Upper lobe of right lung (tissue), 1 donor: ENCODE measurements at regions not wholly inside any gene's neighbourhood (a gene's known extent, or its start where the extent isn't known, plus 50 kb on each side); places are given as distances from the start of the nearest gene placed in this dataset.

ENCODE experiments used
- ATAC-seq: fragments of 200-7000 bp; cut with Tn5 transposase; one replicate; pipeline ENCODE4 v1.9.1; 2020; ENCODE audit warnings: mild to moderate bottlenecking, moderate library complexity
- DNase-seq: peaks from one replicate; pipeline ENCODE4 v3.0.0-alpha.2; 2020
- H3K27ac ChIP-seq: fragments of 200-600 bp; one replicate; pipeline ENCODE4 v1.8.0; 2022
- H3K27me3 ChIP-seq: fragments of 200-600 bp; one replicate; pipeline ENCODE4 v1.8.0; 2022; ENCODE audit warnings: mild to moderate bottlenecking
- H3K36me3 ChIP-seq: fragments of 200-600 bp; one replicate; pipeline ENCODE4 v1.8.0; 2022
- H3K4me1 ChIP-seq: fragments of 200-600 bp; one replicate; pipeline ENCODE4 v1.8.0; 2022
- H3K4me3 ChIP-seq: fragments of 200-600 bp; one replicate; pipeline ENCODE4 v1.8.0; 2022; ENCODE audit warnings: mild to moderate bottlenecking
- H3K9me3 ChIP-seq: fragments of 200-600 bp; one replicate; pipeline ENCODE4 v1.8.0; 2022
- CTCF ChIP-seq: fragments of 200-600 bp; IDR thresholded peaks from one replicate; pipeline ENCODE4 v1.8.0; 2022; ENCODE audit warnings: antibody characterized with exemption
- intact Hi-C: fragments of 100-400 bp; cut with DNase I; formaldehyde crosslinking; loops from one replicate; pipeline ENCODE4 v1.11.0; 2022
- donor health status: DM: no; HTN: yes; CAD: no; lungs with severe emphysema.

- intact Hi-C loops: no loop called here
- no peaks in the 10 kb centered on the region for H3K9me3 ChIP-seq
- ATAC-seq (no peak), DNase-seq (no peak)
- H3K27ac ChIP-seq: no peak overlapping the region
- no peaks in the 10 kb centered on the region for H3K36me3 ChIP-seq
- H3K4me1 ChIP-seq: no peaks in the 10 kb centered on the region
- H3K4me3 ChIP-seq: no peak overlapping the region
- TF ChIP-seq CTCF: no peak
- no peaks in the 10 kb centered on the region for H3K27me3 ChIP-seq
Observed at GRCh38 chrX:14386981-14387380, 142.4 kb upstream of the GLRA2 start.

- Histone ChIP-seq H3K4me1 (no peaks in the 10 kb centered on the region), H3K27ac (no peak overlapping the region), H3K27me3 (no peaks in the 10 kb centered on the region), H3K9me3 (no peaks in the 10 kb centered on the region), H3K36me3 (no peaks in the 10 kb centered on the region), H3K4me3 (no peak overlapping the region)
- no peak for TF ChIP-seq CTCF
- intact Hi-C loops: no loop called here
- ATAC-seq (no peak), DNase-seq (no peak)
Observed at GRCh38 chrX:14380044-14380443, 149.3 kb upstream of the GLRA2 start.

- no peak for DNase-seq
- no peak for TF ChIP-seq CTCF
- ATAC-seq: no peak
- Histone ChIP-seq H3K27ac (no peak overlapping the region), H3K27me3 (no peaks in the 10 kb centered on the region), H3K9me3 (no peaks in the 10 kb centered on the region), H3K36me3 (no peaks in the 10 kb centered on the region), H3K4me1 (no peaks in the 10 kb centered on the region), H3K4me3 (no peak overlapping the region)
- intact Hi-C loops: no loop called here
Observed at GRCh38 chrX:14377427-14377826, 151.9 kb upstream of the GLRA2 start.

GRCh38 chrX:14363728-14364127, 165.6 kb upstream of the GLRA2 start:
- no peaks in the 10 kb centered on the region for H3K4me1 ChIP-seq
- no peaks in the 10 kb centered on the region for H3K27me3 ChIP-seq
- no peaks in the 10 kb centered on the region for H3K9me3 ChIP-seq
- TF ChIP-seq CTCF: no peak
- H3K36me3 ChIP-seq: no peaks in the 10 kb centered on the region
- ATAC-seq (no peak), DNase-seq (no peak)
- H3K27ac ChIP-seq: no peak overlapping the region
- no peak overlapping the region for H3K4me3 ChIP-seq
- intact Hi-C loops: no loop called here

- H3K36me3 ChIP-seq: no peaks in the 10 kb centered on the region
- no peak overlapping the region for H3K4me3 ChIP-seq
- no peak for TF ChIP-seq CTCF
- no peak overlapping the region for H3K27ac ChIP-seq
- ATAC-seq (no peak), DNase-seq (no peak)
- H3K4me1 ChIP-seq: no peaks in the 10 kb centered on the region
- H3K27me3 ChIP-seq: no peaks in the 10 kb centered on the region
- no peaks in the 10 kb centered on the region for H3K9me3 ChIP-seq
- intact Hi-C loops: no loop called here
Observed at GRCh38 chrX:14362721-14363120, 166.6 kb upstream of the GLRA2 start.

- no peak for DNase-seq
- ATAC-seq: no peak
- intact Hi-C loops: no loop called here
- Histone ChIP-seq H3K36me3 (no peaks in the 10 kb centered on the region), H3K9me3 (no peaks in the 10 kb centered on the region), H3K27me3 (no peaks in the 10 kb centered on the region), H3K4me1 (no peaks in the 10 kb centered on the region), H3K4me3 (no peak overlapping the region), H3K27ac (no peak overlapping the region)
- TF ChIP-seq CTCF: no peak
Observed at GRCh38 chrX:14361435-14361834, 167.9 kb upstream of the GLRA2 start.
